Loucy (cell line): ENCODE measurements at regions not wholly inside any gene's neighbourhood (a gene's known extent, or its start where the extent isn't known, plus 50 kb on each side); places are given as distances from the start of the nearest gene placed in this dataset.
A peak's percentile ranks its signal among the peaks of the same experiment; 100 is the strongest.

Experiments used
- H2AFZ ChIP-seq: fragments of 200-600 bp; sonication (generic); 2 replicates; pipeline ENCODE4 v1.6.0; 2016; ENCODE audit warnings: antibody characterized with exemption, mild to moderate bottlenecking, low read length, moderate library complexity
- H3F3A ChIP-seq: fragments of 200-600 bp; 2 replicates; pipeline ENCODE4 v1.6.0; 2016; ENCODE audit warnings: antibody characterized with exemption, low read depth, mild to moderate bottlenecking
- H3K27me3 ChIP-seq: fragments of 200-600 bp; sonication (generic); 2 replicates; pipeline ENCODE4 v1.6.1; 2014; ENCODE audit warnings: low read length, mild to moderate bottlenecking; ENCODE audit not compliant: insufficient read depth, poor library complexity, severe bottlenecking
- H3K36me3 ChIP-seq: fragments of 200-600 bp; sonication (generic); 2 replicates; pipeline ENCODE4 v1.6.1; 2016; ENCODE audit warnings: low read length; ENCODE audit not compliant: insufficient read depth
- H3K4me1 ChIP-seq: fragments of 200-600 bp; sonication (generic); 2 replicates; pipeline ENCODE4 v1.5.1; 2014; ENCODE audit warnings: low read length, mild to moderate bottlenecking; ENCODE audit not compliant: insufficient read depth, poor library complexity, severe bottlenecking
- H3K4me2 ChIP-seq: fragments of 200-600 bp; sonication (generic); 2 replicates; pipeline ENCODE4 v1.6.0; 2014; ENCODE audit warnings: antibody characterized with exemption, low read length, low read depth, mild to moderate bottlenecking; ENCODE audit not compliant: poor library complexity, severe bottlenecking
- H3K4me3 ChIP-seq: fragments of 200-600 bp; sonication (generic); 2 replicates; pipeline ENCODE4 v1.5.1; 2014; ENCODE audit warnings: low read length, mild to moderate bottlenecking, mixed read lengths; ENCODE audit not compliant: poor library complexity, severe bottlenecking
- H3K79me2 ChIP-seq: fragments of 200-600 bp; sonication (generic); 2 replicates; pipeline ENCODE4 v1.6.1; 2014; ENCODE audit warnings: low read length; ENCODE audit not compliant: insufficient read depth
- H3K9ac ChIP-seq: fragments of 200-600 bp; sonication (generic); 2 replicates; pipeline ENCODE4 v1.6.0; 2014; ENCODE audit warnings: mild to moderate bottlenecking, low read depth, low read length, moderate library complexity; ENCODE audit not compliant: poor library complexity, severe bottlenecking
- H3K9me2 ChIP-seq: fragments of 200-600 bp; sonication (generic); replicated peaks from 2 replicates; pipeline ENCODE4 v1.6.1; 2016; ENCODE audit warnings: low read depth, low read length, mixed read lengths
- H3K9me3 ChIP-seq: fragments of 200-600 bp; sonication (generic); 2 replicates; pipeline ENCODE4 v1.6.1; 2014; ENCODE audit warnings: mild to moderate bottlenecking, antibody characterized with exemption, low read length, low read depth; ENCODE audit not compliant: insufficient read depth
- H4K20me1 ChIP-seq: fragments of 200-600 bp; sonication (generic); 2 replicates; pipeline ENCODE4 v1.6.0; 2014; ENCODE audit warnings: antibody characterized with exemption, low read length, mild to moderate bottlenecking; ENCODE audit not compliant: insufficient read depth, poor library complexity, severe bottlenecking
- CTCF ChIP-seq: fragments of 200-600 bp; sonication (generic); conservative IDR thresholded peaks from 2 replicates; pipeline ENCODE4 v1.5.1; 2014; ENCODE audit warnings: mild to moderate bottlenecking, antibody characterized with exemption, low read length
- EZH2phosphoT487 ChIP-seq: fragments of 200-600 bp; IDR thresholded peaks from 2 replicates; pipeline ENCODE4 v1.6.1; 2018; ENCODE audit warnings: antibody characterized with exemption, mild to moderate bottlenecking, moderate library complexity, borderline replicate concordance

DNA sequence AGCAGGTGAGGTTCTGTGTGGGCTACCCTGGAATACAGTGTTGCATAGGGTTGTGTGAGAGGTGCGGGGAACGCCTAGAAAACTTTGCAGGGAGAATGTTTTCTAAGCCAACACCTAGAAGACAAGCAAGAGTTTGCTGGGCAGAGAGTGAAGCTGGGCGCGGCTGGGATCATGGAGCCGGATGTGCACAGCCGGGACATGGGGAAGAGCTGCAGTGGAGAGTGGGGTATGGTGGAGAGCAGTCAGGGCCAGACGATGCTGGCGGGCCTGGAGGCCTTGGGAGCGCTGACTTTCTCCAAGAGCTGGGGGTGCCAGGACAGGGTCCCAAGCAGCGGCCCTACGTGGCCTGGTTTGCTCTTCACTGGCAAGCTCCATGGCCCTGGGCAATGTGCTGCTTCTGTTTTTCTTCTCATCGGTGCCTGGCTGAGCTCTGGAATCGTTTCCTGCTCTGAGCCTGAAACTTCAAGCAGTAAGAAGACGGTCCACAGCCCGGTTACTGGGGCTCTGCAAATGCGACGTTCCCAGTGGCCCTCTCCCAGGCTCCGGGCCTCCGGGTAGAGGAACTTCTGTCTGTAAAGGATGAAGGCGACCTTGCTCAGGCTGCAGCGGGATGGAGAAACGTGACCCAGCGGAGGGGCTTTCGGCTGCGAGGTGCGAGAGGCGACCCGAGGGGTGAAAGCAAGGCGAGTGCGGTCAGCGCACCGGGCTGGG is 51.9 kb upstream of the CD34 start:
- peak overlapping the region; percentile 59 for H3K4me3 ChIP-seq
- no peaks in the 10 kb centered on the region for H4K20me1 ChIP-seq
- peak overlapping the region; percentile 88 for H2AFZ ChIP-seq
- no peaks in the 10 kb centered on the region for H3F3A ChIP-seq
- no peaks in the 10 kb centered on the region for H3K27me3 ChIP-seq
- H3K4me2 ChIP-seq, result peak overlapping the region; percentile 76
- peaks cover 16% of the 10 kb centered on the region for H3K4me1 ChIP-seq
- peak overlapping the region; percentile 72 for H3K9ac ChIP-seq
- no peaks in the 10 kb centered on the region; the same call in 1 of the 2 replicates for H3K79me2 ChIP-seq
- no peaks in the 10 kb centered on the region for H3K36me3 ChIP-seq
- TF ChIP-seq EZH2phosphoT487 (no peak), CTCF (no peak)
- H3K9me2 ChIP-seq, result no peaks in the 10 kb centered on the region
- no peaks in the 10 kb centered on the region for H3K9me3 ChIP-seq
